ENCODE measurements at regions not wholly inside any gene's neighbourhood (a gene's known extent, or its start where the extent isn't known, plus 50 kb on each side); places are given as distances from the start of the nearest gene placed in this dataset.

- TF ChIP-seq GATA3 (IDR thresholded peaks at IDR 0.05; ENCODE audit: low read depth, low read length) (no peak), GATA2 (IDR thresholded peaks at IDR 0.05; ENCODE audit: low read depth, low read length) (no peak)
Measured at GRCh38 chr13:33381906-33382305, 96.4 kb upstream of the STARD13 start.
